IMR-90 (cell line): ENCODE measurements at regions not wholly inside any gene's neighbourhood (a gene's known extent, or its start where the extent isn't known, plus 50 kb on each side); places are given as distances from the start of the nearest gene placed in this dataset.

ENCODE experiments used
- ATAC-seq: fragments of 200-7000 bp; cut with Tn5 transposase; 2 replicates; pipeline ENCODE4 v1.9.1; 2020; ENCODE audit warnings: low read depth, mild to moderate bottlenecking, moderate library complexity
- BruUV-seq: library from RNA; stranded (reverse); fragments of 400-500 nt; replicated peaks from 2 replicates; lab custom pipeline; 2021; lab: Mats Ljungman, UMichigan
- CTCF ChIA-PET: fragments of 300-600 bp; formaldehyde crosslinking; extraction: SDS; loops from one replicate; lab custom pipeline; 2021; ENCODE audit warnings: antibody characterized with exemption; lab: Yijun Ruan, JAX
- POLR2A ChIA-PET: fragments of 300-600 bp; sonication (Branson Sonifier 250); formaldehyde crosslinking; loops from one replicate; lab custom pipeline; 2022; ENCODE audit warnings: antibody characterized with exemption; ENCODE audit not compliant: unreplicated experiment; lab: Charles Lee
- DNase-seq: peaks from one replicate; pipeline ENCODE4 v3.0.0; 2013
- H2AFZ ChIP-seq: replicated peaks from 2 replicates; pipeline ENCODE3; 2013; ENCODE audit warnings: low read length, mild to moderate bottlenecking; ENCODE audit not compliant: poor library complexity
- H2AK5ac ChIP-seq: 2 replicates; pipeline ENCODE4 v1.6.1; 2013; ENCODE audit warnings: low read depth, low read length, inconsistent platforms
- H2AK9ac ChIP-seq: replicated peaks from 2 replicates; pipeline ENCODE3; 2013; ENCODE audit warnings: mild to moderate bottlenecking, low read depth, low read length, moderate library complexity; ENCODE audit not compliant: poor library complexity
- H2BK120ac ChIP-seq: 2 replicates; pipeline ENCODE4 v1.6.1; 2013; ENCODE audit warnings: low read depth, low read length, inconsistent platforms
- H2BK15ac ChIP-seq: 3 replicates; pipeline ENCODE4 v1.6.1; 2013; ENCODE audit warnings: low read depth, low read length, inconsistent platforms
- H2BK20ac ChIP-seq: 2 replicates; pipeline ENCODE4 v1.6.1; 2013; ENCODE audit warnings: low read depth, mild to moderate bottlenecking, inconsistent platforms, low read length, moderate library complexity
- H2BK5ac ChIP-seq: 2 replicates; pipeline ENCODE4 v1.6.1; 2013; ENCODE audit warnings: mild to moderate bottlenecking, low read depth, low read length, inconsistent platforms; ENCODE audit not compliant: poor library complexity, severe bottlenecking
- H3K14ac ChIP-seq: replicated peaks from 2 replicates; pipeline ENCODE4 v1.6.1; 2013; ENCODE audit warnings: low read depth, low read length, inconsistent platforms
- H3K18ac ChIP-seq: 2 replicates; pipeline ENCODE4 v1.6.1; 2013; ENCODE audit warnings: low read depth, low read length, control low read depth
- H3K23ac ChIP-seq: 2 replicates; pipeline ENCODE4 v1.6.1; 2013; ENCODE audit warnings: low read depth, low read length, inconsistent platforms
- H3K27ac ChIP-seq: 2 replicates; pipeline ENCODE4 v1.5.1; 2013; ENCODE audit warnings: mild to moderate bottlenecking, control low read depth, low read length; ENCODE audit not compliant: insufficient read depth
- H3K27me3 ChIP-seq: 2 replicates; pipeline ENCODE4 v1.6.1; 2013; ENCODE audit warnings: low read length; ENCODE audit not compliant: control insufficient read depth, insufficient read depth
- H3K36me3 ChIP-seq: 2 replicates; pipeline ENCODE4 v1.6.1; 2013; ENCODE audit warnings: low read length, mixed read lengths; ENCODE audit not compliant: control insufficient read depth, insufficient read depth
- H3K4ac ChIP-seq: 2 replicates; pipeline ENCODE4 v1.6.1; 2013; ENCODE audit warnings: low read depth, low read length, inconsistent platforms
- H3K4me1 ChIP-seq: 2 replicates; pipeline ENCODE4 v1.6.1; 2013; ENCODE audit warnings: low read length, mixed read lengths; ENCODE audit not compliant: control insufficient read depth, insufficient read depth
- H3K4me2 ChIP-seq: 2 replicates; pipeline ENCODE4 v1.6.1; 2013; ENCODE audit warnings: low read depth, mild to moderate bottlenecking, control low read depth, low read length, moderate library complexity
- H3K4me3 ChIP-seq: 2 replicates; pipeline ENCODE4 v1.5.1; 2013; ENCODE audit warnings: low read depth, mild to moderate bottlenecking, control low read depth, low read length, moderate library complexity; ENCODE audit not compliant: insufficient read depth
- H3K56ac ChIP-seq: 2 replicates; pipeline ENCODE4 v1.6.1; 2013; ENCODE audit warnings: low read length, inconsistent platforms; ENCODE audit not compliant: insufficient read depth; ENCODE audit errors: extremely low read depth
- H3K79me1 ChIP-seq, 2 experiments: 2 replicates each; pipeline ENCODE4 v1.6.1; 2013; ENCODE audit warnings: low read length in 2 of 2, inconsistent platforms in 1 of 2, low read depth in 1 of 2
- H3K9ac ChIP-seq: 2 replicates; pipeline ENCODE4 v1.6.1; 2013; ENCODE audit warnings: low read depth, low read length, control low read depth
- H3K9me1 ChIP-seq: 2 replicates; pipeline ENCODE4 v1.6.1; 2013; ENCODE audit warnings: low read length, inconsistent platforms; ENCODE audit not compliant: insufficient read depth
- H3K9me3 ChIP-seq: 2 replicates; pipeline ENCODE4 v1.6.1; 2013; ENCODE audit warnings: low read length; ENCODE audit not compliant: control insufficient read depth, insufficient read depth
- H4K20me1 ChIP-seq: 2 replicates; pipeline ENCODE4 v1.6.1; 2013; ENCODE audit warnings: low read length, inconsistent platforms; ENCODE audit not compliant: insufficient read depth
- H4K5ac ChIP-seq: 2 replicates; pipeline ENCODE4 v1.6.1; 2013; ENCODE audit warnings: mild to moderate bottlenecking, low read depth, low read length, control low read depth
- H4K8ac ChIP-seq, 2 experiments: 2 replicates each; pipeline ENCODE4 v1.6.1; 2013; ENCODE audit warnings: low read depth in 2 of 2, low read length in 2 of 2, control low read depth in 1 of 2, inconsistent platforms in 1 of 2
- H4K91ac ChIP-seq: 2 replicates; pipeline ENCODE4 v1.6.1; 2013; ENCODE audit warnings: low read depth, low read length, inconsistent platforms; ENCODE audit not compliant: insufficient read depth
- BHLHE40 ChIP-seq: fragments of 150-350 bp; IDR thresholded peaks from 2 replicates; pipeline ENCODE4 v1.6.1; 2016; ENCODE audit warnings: mild to moderate bottlenecking, low read depth, low read length
- CHD1 ChIP-seq: IDR thresholded peaks from 2 replicates; pipeline ENCODE4 v1.6.1; 2012; ENCODE audit warnings: low read depth, low read length, improper control_type of control experiment
- CTCF ChIP-seq: conservative IDR thresholded peaks from 2 replicates; pipeline ENCODE4 v1.5.1; 2012; ENCODE audit warnings: mild to moderate bottlenecking, low read depth, low read length, improper control_type of control experiment
- MAFK ChIP-seq: IDR thresholded peaks from 2 replicates; pipeline ENCODE4 v1.6.1; 2012; ENCODE audit warnings: low read depth, low read length, improper control_type of control experiment
- MAZ ChIP-seq: IDR thresholded peaks from 2 replicates; pipeline ENCODE4 v1.6.1; 2012; ENCODE audit warnings: low read depth, mild to moderate bottlenecking, low read length, improper control_type of control experiment, moderate library complexity, borderline replicate concordance
- NFE2L2 ChIP-seq: fragments of 150-350 bp; IDR thresholded peaks from 2 replicates; pipeline ENCODE4 v1.6.1; 2016; ENCODE audit warnings: low read depth, mild to moderate bottlenecking, low read length
- POLR2A ChIP-seq: IDR thresholded peaks from 2 replicates; pipeline ENCODE4 v1.6.1; 2012; ENCODE audit warnings: mild to moderate bottlenecking, low read depth, low read length
- RAD21 ChIP-seq: IDR thresholded peaks from 2 replicates; pipeline ENCODE4 v1.6.1; 2012; ENCODE audit warnings: low read length, improper control_type of control experiment
- RCOR1 ChIP-seq: IDR thresholded peaks from 2 replicates; pipeline ENCODE4 v1.6.1; 2012; ENCODE audit warnings: mild to moderate bottlenecking, low read length, improper control_type of control experiment; ENCODE audit not compliant: insufficient replicate concordance
- RFX5 ChIP-seq: IDR thresholded peaks from 2 replicates; pipeline ENCODE4 v1.8.0; 2012; ENCODE audit warnings: low read depth, mild to moderate bottlenecking, low read length, moderate library complexity
- SMC3 ChIP-seq: fragments of 150-350 bp; IDR thresholded peaks from 2 replicates; pipeline ENCODE4 v1.6.1; 2016; ENCODE audit warnings: low read depth, mild to moderate bottlenecking, antibody characterized with exemption, low read length, moderate library complexity
- whole genome bisulfite sequencing, 2 experiments: methylation state at CpG; one replicate each; pipeline versions ENCODE4 v1.1.5 to v1.1.7; 2013; ENCODE audit warnings: missing lambda C conversion rate in 2 of 2; ENCODE audit not compliant: insufficient read length in 1 of 2; ENCODE audit errors: extremely low coverage in 2 of 2; 5-methylcytosine and 5-hydroxymethylcytosine counted together
- dilution Hi-C: fragments of 300-500 bp; cut with HindIII; formaldehyde crosslinking; loops from one replicate; pipeline ENCODE4 v1.14.3; 2018; ENCODE audit warnings: low sequenced_read_pairs; ENCODE audit not compliant: unreplicated experiment
- in situ Hi-C: fragments of 300-500 bp; cut with MboI; formaldehyde crosslinking; loops from 3 replicates; pipeline ENCODE4 v1.14.3; 2019; ENCODE audit warnings: low sequenced_read_pairs, inconsistent platforms, mixed read lengths
- intact Hi-C: fragments of 100-400 bp; cut with micrococcal nuclease; formaldehyde crosslinking; loops from 2 replicates; pipeline ENCODE4 v1.10.0; 2022
- TF ChIP-seq, protein P1 (sequence below): fragments of 150-350 bp; IDR thresholded peaks from 2 replicates; pipeline ENCODE4 v1.6.1; 2016; ENCODE audit warnings: low read depth, mild to moderate bottlenecking, low read length, moderate library complexity, borderline replicate concordance

- Histone ChIP-seq H3K9me3 (no peaks in the 10 kb centered on the region), H3K18ac (no peak overlapping the region), H3K23ac (no peak overlapping the region), H3K4me2 (no peak overlapping the region), H4K91ac (no peak overlapping the region), H3K4me3 (no peak overlapping the region), H3K9me1 (no peaks in the 10 kb centered on the region), H3K4me1 (no peaks in the 10 kb centered on the region), H3K4ac (no peak overlapping the region), H3K79me1 (no peaks in the 10 kb centered on the region), H4K20me1 (no peaks in the 10 kb centered on the region), H3K36me3 (no peaks in the 10 kb centered on the region), H4K8ac (no peak overlapping the region), H2AFZ (no peak overlapping the region), H2BK5ac (no peak overlapping the region), H3K56ac (no peak overlapping the region), H2BK20ac (no peak overlapping the region), H3K9ac (no peak overlapping the region), H3K27ac (no peak overlapping the region), H4K5ac (no peak overlapping the region), H2AK5ac (no peak overlapping the region), H3K14ac (no peak overlapping the region), H2BK15ac (no peak overlapping the region), H2BK120ac (no peak overlapping the region), H2AK9ac (no peak overlapping the region), H3K27me3 (no peaks in the 10 kb centered on the region)
- in situ Hi-C loops: no loop called here
- intact Hi-C loops: no loop called here
- CTCF ChIA-PET: no interaction called here
- POLR2A ChIA-PET: no interaction called here
- DNase-seq (no peak), ATAC-seq (no peak)
- BruUV-seq: no TSS peak
- TF ChIP-seq POLR2A (no peak), NFE2L2 (no peak), CTCF (no peak), RCOR1 (no peak), MAZ (no peak), CHD1 (no peak), MAFK (no peak), SMC3 (no peak), RAD21 (no peak), BHLHE40 (no peak), RFX5 (no peak)
- TF ChIP-seq, protein P1, sequence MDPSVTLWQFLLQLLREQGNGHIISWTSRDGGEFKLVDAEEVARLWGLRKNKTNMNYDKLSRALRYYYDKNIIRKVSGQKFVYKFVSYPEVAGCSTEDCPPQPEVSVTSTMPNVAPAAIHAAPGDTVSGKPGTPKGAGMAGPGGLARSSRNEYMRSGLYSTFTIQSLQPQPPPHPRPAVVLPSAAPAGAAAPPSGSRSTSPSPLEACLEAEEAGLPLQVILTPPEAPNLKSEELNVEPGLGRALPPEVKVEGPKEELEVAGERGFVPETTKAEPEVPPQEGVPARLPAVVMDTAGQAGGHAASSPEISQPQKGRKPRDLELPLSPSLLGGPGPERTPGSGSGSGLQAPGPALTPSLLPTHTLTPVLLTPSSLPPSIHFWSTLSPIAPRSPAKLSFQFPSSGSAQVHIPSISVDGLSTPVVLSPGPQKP: no peak
- WGBS, 2 experiments: no CpG with 5 or more reads among the region's 2 CpGs
- dilution Hi-C loops: no loop called here
Measured at GRCh38 chr2:61588566-61588965, 50.4 kb upstream of the XPO1 start.
